ENCODE measurements at regions not wholly inside any gene's neighbourhood (a gene's known extent, or its start where the extent isn't known, plus 50 kb on each side); places are given as distances from the start of the nearest gene placed in this dataset.

DNA sequence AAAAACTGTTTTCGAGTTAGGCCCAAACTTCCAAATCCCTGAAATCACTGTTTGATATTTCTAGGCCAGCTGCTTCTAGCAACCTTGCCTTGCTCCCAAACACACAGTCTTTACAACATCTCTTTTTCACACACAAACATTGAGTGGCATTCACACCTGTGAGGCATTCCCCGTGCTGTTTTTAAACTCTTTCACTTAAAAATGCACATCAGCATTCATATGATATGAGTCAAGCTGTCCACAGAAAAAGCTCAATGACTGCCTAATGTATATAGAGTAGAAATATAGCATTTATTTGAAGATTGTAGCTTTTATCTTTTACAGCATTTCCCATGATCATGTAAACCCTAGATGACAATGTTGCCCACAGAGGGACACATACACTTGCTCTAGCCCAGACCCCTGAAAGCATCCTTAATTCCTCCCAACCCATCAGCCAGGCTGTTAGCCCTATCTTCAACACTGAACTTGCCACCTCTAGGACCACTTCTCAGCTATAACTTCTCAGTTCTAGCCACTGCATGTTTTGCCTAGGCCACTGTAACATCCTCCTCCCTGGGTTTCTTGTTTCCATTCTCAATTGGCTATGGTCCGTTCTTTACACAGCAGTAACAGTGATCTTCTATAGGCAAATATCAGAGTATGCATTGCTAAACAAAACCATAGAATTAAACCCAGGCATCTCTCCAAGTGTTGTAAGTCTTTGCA lies 782.6 kb downstream of the DIPK2A start:
- DNase-seq (ENCODE audit: low read depth, low spot score), result no peak
- no peaks in the 10 kb centered on the region for H3K27me3 ChIP-seq (ENCODE audit: control insufficient read depth, insufficient read depth, low read length)
- TF ChIP-seq, protein P1, sequence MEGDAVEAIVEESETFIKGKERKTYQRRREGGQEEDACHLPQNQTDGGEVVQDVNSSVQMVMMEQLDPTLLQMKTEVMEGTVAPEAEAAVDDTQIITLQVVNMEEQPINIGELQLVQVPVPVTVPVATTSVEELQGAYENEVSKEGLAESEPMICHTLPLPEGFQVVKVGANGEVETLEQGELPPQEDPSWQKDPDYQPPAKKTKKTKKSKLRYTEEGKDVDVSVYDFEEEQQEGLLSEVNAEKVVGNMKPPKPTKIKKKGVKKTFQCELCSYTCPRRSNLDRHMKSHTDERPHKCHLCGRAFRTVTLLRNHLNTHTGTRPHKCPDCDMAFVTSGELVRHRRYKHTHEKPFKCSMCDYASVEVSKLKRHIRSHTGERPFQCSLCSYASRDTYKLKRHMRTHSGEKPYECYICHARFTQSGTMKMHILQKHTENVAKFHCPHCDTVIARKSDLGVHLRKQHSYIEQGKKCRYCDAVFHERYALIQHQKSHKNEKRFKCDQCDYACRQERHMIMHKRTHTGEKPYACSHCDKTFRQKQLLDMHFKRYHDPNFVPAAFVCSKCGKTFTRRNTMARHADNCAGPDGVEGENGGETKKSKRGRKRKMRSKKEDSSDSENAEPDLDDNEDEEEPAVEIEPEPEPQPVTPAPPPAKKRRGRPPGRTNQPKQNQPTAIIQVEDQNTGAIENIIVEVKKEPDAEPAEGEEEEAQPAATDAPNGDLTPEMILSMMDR (IDR thresholded peaks at IDR 0.05; ENCODE audit: low read depth, low read length), result no peak
- no peak overlapping the region for H3K4me3 ChIP-seq (ENCODE audit: low read depth, low read length)
- H3K9me3 ChIP-seq (ENCODE audit: control insufficient read depth, insufficient read depth, low read length), result peaks cover 7% of the 10 kb centered on the region
- H3K27ac ChIP-seq (ENCODE audit: low read depth, low read length), result no peak overlapping the region
- ChIA-PET POLR2A (no interaction called here), CTCF (no interaction called here)

DNA sequence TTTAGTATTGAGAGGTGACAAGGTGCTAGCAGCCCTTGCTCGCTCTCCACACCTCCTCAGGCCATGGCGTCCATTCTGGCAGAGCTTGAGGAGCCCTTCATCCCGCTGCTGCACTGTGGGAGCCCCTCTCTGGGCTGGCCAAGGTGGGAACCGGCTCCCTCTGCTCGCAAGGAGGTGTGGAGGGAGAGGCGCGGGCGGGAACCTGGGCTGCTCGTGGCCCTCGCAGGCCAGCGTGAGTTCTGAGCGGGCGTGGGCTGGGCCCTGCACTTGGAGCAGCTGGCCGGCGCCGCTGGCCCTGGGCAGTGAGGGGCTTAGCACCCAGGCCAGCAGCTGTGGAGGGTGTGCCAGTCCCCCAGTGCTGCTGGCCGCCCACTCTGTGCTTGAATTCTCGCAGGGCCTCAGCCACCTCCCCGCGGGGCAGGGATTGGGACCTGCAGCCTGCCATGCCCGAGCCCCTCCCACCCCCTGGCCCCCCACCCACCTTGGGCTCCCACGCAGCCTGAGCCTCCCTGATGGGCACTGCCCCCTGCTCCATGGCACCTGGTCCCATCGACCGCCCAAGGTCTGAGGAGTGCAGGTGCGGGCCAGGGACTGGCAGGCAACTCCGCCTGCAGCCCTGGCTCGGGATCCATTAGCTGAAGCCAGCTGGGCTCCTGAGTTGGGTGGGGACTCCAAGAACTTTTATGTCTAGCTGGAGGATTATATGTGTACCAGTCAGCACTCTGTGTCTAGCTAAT lies 785.2 kb downstream of the DIPK2A start:
- POLR2A ChIA-PET, result no interaction called here
- no peak for DNase-seq (ENCODE audit: low read depth, low spot score)
- H3K27ac ChIP-seq (ENCODE audit: low read depth, low read length), result no peak overlapping the region
- H3K27me3 ChIP-seq (ENCODE audit: control insufficient read depth, insufficient read depth, low read length), result no peaks in the 10 kb centered on the region
- CTCF ChIA-PET, result no interaction called here
- no peak overlapping the region for H3K4me3 ChIP-seq (ENCODE audit: low read depth, low read length)
- peaks cover 7% of the 10 kb centered on the region for H3K9me3 ChIP-seq (ENCODE audit: control insufficient read depth, insufficient read depth, low read length)
- TF ChIP-seq, protein P1 (IDR thresholded peaks at IDR 0.05; ENCODE audit: low read depth, low read length), result no peak

DNA sequence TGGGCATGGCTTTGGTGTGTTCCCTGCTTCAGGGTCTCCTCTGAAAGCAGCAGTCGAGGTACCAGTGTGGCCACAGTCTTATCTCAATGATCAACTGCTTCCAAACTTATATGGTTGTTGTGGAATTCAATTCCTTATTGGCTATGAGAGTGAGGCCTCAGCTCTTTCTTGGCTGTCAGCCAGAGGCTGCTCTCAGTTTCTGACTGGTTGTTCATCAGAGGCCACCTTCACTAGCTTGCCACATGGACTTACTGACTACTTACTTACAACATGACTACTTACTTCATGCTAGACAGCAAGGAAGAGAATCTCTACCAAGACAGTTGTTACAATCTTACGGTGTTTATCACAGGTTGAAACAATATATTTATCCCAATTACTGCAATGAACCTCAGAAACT lies 789.2 kb downstream of the DIPK2A start:
- H3K4me3 ChIP-seq (ENCODE audit: low read depth, low read length), result no peak overlapping the region
- H3K27ac ChIP-seq (ENCODE audit: low read depth, low read length), result no peak overlapping the region
- H3K9me3 ChIP-seq (ENCODE audit: control insufficient read depth, insufficient read depth, low read length), result peaks cover 7% of the 10 kb centered on the region
- ChIA-PET CTCF (no interaction called here), POLR2A (no interaction called here)
- no peaks in the 10 kb centered on the region for H3K27me3 ChIP-seq (ENCODE audit: control insufficient read depth, insufficient read depth, low read length)
- TF ChIP-seq, protein P1 (IDR thresholded peaks at IDR 0.05; ENCODE audit: low read depth, low read length), result no peak
- no peak for DNase-seq (ENCODE audit: low read depth, low spot score)

DNA sequence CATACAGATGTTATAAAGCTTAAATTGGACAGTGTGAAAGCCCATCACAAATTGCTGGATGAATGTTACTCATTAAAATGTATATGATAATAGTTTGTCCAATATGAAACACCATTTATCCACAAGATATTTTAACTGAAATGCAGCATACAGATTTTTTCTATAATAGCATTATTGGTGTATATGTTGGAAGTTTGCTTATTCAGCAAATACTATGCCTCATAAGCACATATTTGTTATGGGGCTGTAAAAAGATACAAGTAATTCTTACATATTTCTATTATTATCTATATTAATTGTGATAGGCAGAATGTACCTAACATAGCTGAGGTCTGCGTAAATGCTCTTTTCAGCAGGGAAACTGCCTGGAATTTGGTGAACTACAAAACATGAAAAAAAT lies 790.5 kb downstream of the DIPK2A start:
- H3K27me3 ChIP-seq (ENCODE audit: control insufficient read depth, insufficient read depth, low read length), result no peaks in the 10 kb centered on the region
- no peak for DNase-seq (ENCODE audit: low read depth, low spot score)
- POLR2A ChIA-PET, result no interaction called here
- TF ChIP-seq, protein P1 (IDR thresholded peaks at IDR 0.05; ENCODE audit: low read depth, low read length), result no peak
- no peak overlapping the region for H3K4me3 ChIP-seq (ENCODE audit: low read depth, low read length)
- H3K27ac ChIP-seq (ENCODE audit: low read depth, low read length), result no peak overlapping the region
- CTCF ChIA-PET, result interaction anchor here (0.7 kb wide), 1 partner anchor 9 kb away, joined by 3 read pairs; no protein-coding TSS in a partner anchor
- H3K9me3 ChIP-seq (ENCODE audit: control insufficient read depth, insufficient read depth, low read length), result peaks cover 2% of the 10 kb centered on the region; the same call in 1 of the 2 replicates

DNA sequence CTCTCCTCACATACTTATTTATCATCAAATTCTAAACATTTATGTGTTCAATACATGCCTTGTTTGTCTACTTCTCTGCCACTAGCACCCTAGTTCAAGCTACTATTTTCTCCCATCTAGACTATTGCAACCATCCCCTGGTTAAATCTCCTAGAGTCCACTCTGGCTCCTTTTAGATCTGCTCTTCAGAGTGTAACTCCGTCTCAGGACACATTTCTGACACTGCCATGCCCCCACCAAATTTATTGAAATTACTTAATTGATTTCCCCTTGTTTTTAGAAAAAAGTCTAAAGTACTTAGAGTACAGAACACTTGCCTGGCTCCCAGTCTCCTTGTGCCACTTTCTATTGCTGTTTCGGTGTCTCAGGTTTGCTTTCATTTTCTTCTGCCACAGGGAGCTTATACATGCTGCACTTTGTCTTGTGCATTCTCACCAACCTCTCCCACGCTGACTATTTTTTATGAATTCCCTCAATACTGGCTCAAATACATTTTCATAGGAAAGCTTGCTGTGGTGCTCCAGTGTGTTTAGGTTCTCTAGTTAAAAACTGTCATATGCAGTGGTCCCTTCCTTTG lies 792.3 kb downstream of the DIPK2A start:
- no peak overlapping the region for H3K27ac ChIP-seq (ENCODE audit: low read depth, low read length)
- no peaks in the 10 kb centered on the region for H3K9me3 ChIP-seq (ENCODE audit: control insufficient read depth, insufficient read depth, low read length)
- H3K4me3 ChIP-seq (ENCODE audit: low read depth, low read length), result no peak overlapping the region
- DNase-seq (ENCODE audit: low read depth, low spot score), result no peak
- ChIA-PET CTCF (interaction anchor here (0.7 kb wide), 1 partner anchor 10 kb away, joined by 4 read pairs; no protein-coding TSS in a partner anchor), POLR2A (no interaction called here)
- no peaks in the 10 kb centered on the region for H3K27me3 ChIP-seq (ENCODE audit: control insufficient read depth, insufficient read depth, low read length)
- TF ChIP-seq, protein P1 (IDR thresholded peaks at IDR 0.05; ENCODE audit: low read depth, low read length), result no peak
